GM12878 (cell line): ENCODE measurements at regions not wholly inside any gene's neighbourhood (a gene's known extent, or its start where the extent isn't known, plus 50 kb on each side); places are given as distances from the start of the nearest gene placed in this dataset.

ENCODE experiments used
- ATAC-seq: fragments of 200-7000 bp; cut with Tn5 transposase; 3 replicates; pipeline ENCODE4 v1.9.1; 2020; ENCODE audit warnings: mild to moderate bottlenecking, moderate library complexity
- BruUV-seq: library from RNA; stranded (reverse); fragments of 400-500 nt; replicated peaks from 2 replicates; lab custom pipeline; 2021; lab: Mats Ljungman, UMichigan
- CTCF ChIA-PET: fragments of 300-600 bp; sonication (Branson Sonifier 250); formaldehyde crosslinking; extraction: SDS; loops from one replicate; lab custom pipeline; 2021; ENCODE audit warnings: inconsistent platforms; lab: Yijun Ruan, JAX
- POLR2A ChIA-PET: fragments of 350-600 bp; formaldehyde crosslinking; extraction: SDS; loops from one replicate; lab custom pipeline; 2021; ENCODE audit warnings: inconsistent platforms; lab: Charles Lee
- RAD21 ChIA-PET: fragments of 300-600 bp; sonication (Branson Sonifier 250); formaldehyde crosslinking; loops from one replicate; lab custom pipeline; 2023; ENCODE audit warnings: antibody characterized with exemption; ENCODE audit not compliant: unreplicated experiment; lab: Charles Lee
- SMC1A ChIA-PET: fragments of 300-600 bp; sonication (Branson Sonifier 250); formaldehyde crosslinking; loops from one replicate; lab custom pipeline; 2023; ENCODE audit not compliant: unreplicated experiment, uncharacterized antibody; lab: Charles Lee
- DNase-seq: peaks from one replicate; pipeline ENCODE4 v3.0.0-alpha.2; 2011; ENCODE audit warnings: low read depth, low spot score
- FAIRE-seq: peaks from 3 replicates; lab custom pipeline; 2011; peaks lifted over from hg19 to GRCh38; lab: Jason Lieb, UNC
- H2AFZ ChIP-seq: 2 replicates; pipeline ENCODE4 v1.6.0; 2011; ENCODE audit warnings: low read depth, low read length, control low read depth; ENCODE audit not compliant: control insufficient read depth
- H3K27ac ChIP-seq: 2 replicates; pipeline ENCODE4 v1.5.1; 2011; ENCODE audit warnings: control low read depth; ENCODE audit not compliant: control insufficient read depth, insufficient read depth
- H3K27me3 ChIP-seq, 2 experiments: replicated peaks in 1 of 2; 2 replicates each; pipeline versions ENCODE4 v1.6.0 to v1.6.1; 2011; ENCODE audit warnings: low read length in 1 of 2; ENCODE audit not compliant: control insufficient read depth in 2 of 2, insufficient read depth in 2 of 2
- H3K36me3 ChIP-seq, 2 experiments: 2 replicates each; pipeline ENCODE4 v1.5.1; 2011; ENCODE audit warnings: low read length in 1 of 2; ENCODE audit not compliant: control insufficient read depth in 2 of 2, insufficient read depth in 2 of 2
- H3K4me1 ChIP-seq: 2 replicates; pipeline ENCODE4 v1.6.1; 2011; ENCODE audit warnings: mild to moderate bottlenecking, low read length, moderate library complexity, mixed read lengths; ENCODE audit not compliant: control insufficient read depth, insufficient read depth
- H3K4me2 ChIP-seq: 2 replicates; pipeline ENCODE4 v1.6.0; 2011; ENCODE audit warnings: control low read depth; ENCODE audit not compliant: control insufficient read depth, insufficient read depth
- H3K4me3 ChIP-seq: fragments of 200-600 bp; sonication (generic); 2 replicates; pipeline ENCODE4 v1.5.1; 2016
- H3K79me2 ChIP-seq: 2 replicates; pipeline ENCODE4 v1.6.0; 2011; ENCODE audit warnings: low read length; ENCODE audit not compliant: control insufficient read depth, insufficient read depth
- H3K9ac ChIP-seq: 2 replicates; pipeline ENCODE4 v1.8.0; 2011; ENCODE audit warnings: low read length, control low read depth, mixed read lengths; ENCODE audit not compliant: control insufficient read depth, insufficient read depth
- H3K9me3 ChIP-seq: replicated peaks from 3 replicates; pipeline ENCODE4 v1.5.1; 2011; ENCODE audit warnings: mild to moderate bottlenecking, low read length; ENCODE audit not compliant: control insufficient read depth, insufficient read depth
- H4K20me1 ChIP-seq: 2 replicates; pipeline ENCODE4 v1.6.0; 2011; ENCODE audit not compliant: control insufficient read depth, insufficient read depth
- ATF7 ChIP-seq: fragments of 450-650 bp; IDR thresholded peaks from 2 replicates; pipeline ENCODE4 v1.6.1; 2016; ENCODE audit warnings: low read depth, mild to moderate bottlenecking
- HDAC2 ChIP-seq: fragments of 200-600 bp; sonication (generic); IDR thresholded peaks from 2 replicates; pipeline ENCODE4 v1.6.1; 2017
- JUNB ChIP-seq: IDR thresholded peaks from 2 replicates; pipeline ENCODE4 v1.6.1; 2016; ENCODE audit warnings: antibody characterized with exemption, mild to moderate bottlenecking
- RBBP5 ChIP-seq: fragments of 200-600 bp; sonication (generic); conservative IDR thresholded peaks from 2 replicates; pipeline ENCODE4 v1.6.1; 2016
- SIN3A ChIP-seq: IDR thresholded peaks from 2 replicates; pipeline ENCODE4 v1.6.1; 2012; ENCODE audit warnings: low read depth, low read length, improper control_type of control experiment
- SMAD1 ChIP-seq: fragments of 450-650 bp; IDR thresholded peaks from 2 replicates; pipeline ENCODE4 v1.6.1; 2018; ENCODE audit warnings: mild to moderate bottlenecking, low read depth; ENCODE audit not compliant: partially characterized antibody
- ZNF217 ChIP-seq: fragments of 450-650 bp; IDR thresholded peaks from 2 replicates; pipeline ENCODE4 v1.6.1; 2017; ENCODE audit warnings: antibody characterized with exemption, mild to moderate bottlenecking
- WGBS: methylation state at CpG from one replicate; pipeline ENCODE4 v1.1.6; 2016; ENCODE audit warnings: low lambda C conversion rate; ENCODE audit not compliant: insufficient replicate concordance, insufficient coverage; ENCODE audit errors: missing lambda C conversion rate; 5-methylcytosine and 5-hydroxymethylcytosine counted together
- in situ Hi-C: fragments of 300-500 bp; cut with MboI; formaldehyde crosslinking; loops from 9 replicates; pipeline ENCODE4 v1.14.3; 2018; ENCODE audit warnings: mixed read lengths
- intact Hi-C: fragments of 100-400 bp; cut with micrococcal nuclease; formaldehyde crosslinking; loops from one replicate; pipeline ENCODE4 v1.14.2; 2022; ENCODE audit not compliant: unreplicated experiment

- Histone ChIP-seq H4K20me1 (no peaks in the 10 kb centered on the region), H3K36me3 (no peaks in the 10 kb centered on the region), H2AFZ (no peak overlapping the region)
- in situ Hi-C loops, result no loop called here
- ATAC-seq, result no peak
- RAD21 ChIA-PET, result no interaction called here
- POLR2A ChIA-PET, result no interaction called here
- SMC1A ChIA-PET, result interaction anchor here (0.7 kb wide), 1 partner anchor 17 kb away, joined by 3 read pairs; no protein-coding TSS in a partner anchor
- BruUV-seq, result no TSS peak
- CTCF ChIA-PET, result interaction anchor here (0.6 kb wide), 1 partner anchor 8 kb away, joined by 3 read pairs; no protein-coding TSS in a partner anchor
- no peak for FAIRE-seq
- WGBS, result 84% methylated on average over 2 of the region's 2 CpGs
- TF ChIP-seq SMAD1, result no peak
- no peak for TF ChIP-seq RBBP5
- TF ChIP-seq, all 136 proteins: peak for 0
- intact Hi-C loops, result no loop called here
- no peak overlapping the region for H3K27ac ChIP-seq
- H3K9me3 ChIP-seq, result no peaks in the 10 kb centered on the region
- H3K4me1 ChIP-seq, result peaks cover 4% of the 10 kb centered on the region
- no peak overlapping the region for H3K4me3 ChIP-seq
- no peak overlapping the region for H3K4me2 ChIP-seq
- H3K27me3 ChIP-seq, result no peaks in the 10 kb centered on the region
- DNase-seq, result no peak
- no peaks in the 10 kb centered on the region for H3K79me2 ChIP-seq
- no peak overlapping the region for H3K9ac ChIP-seq
These were observed 331.9 kb downstream of the SHQ1 start for GRCh38 chr3:72516361-72516760.

- no peak overlapping the region for H3K4me2 ChIP-seq
- H4K20me1 ChIP-seq, result no peaks in the 10 kb centered on the region
- DNase-seq (no peak), FAIRE-seq (no peak), ATAC-seq (no peak)
- ChIA-PET CTCF (interaction anchor here (0.6 kb wide), 1 partner anchor 9 kb away, joined by 3 read pairs; no protein-coding TSS in a partner anchor), SMC1A (no interaction called here), POLR2A (no interaction called here), RAD21 (no interaction called here)
- BruUV-seq, result no TSS peak
- H3K9ac ChIP-seq, result no peak overlapping the region
- no peaks in the 10 kb centered on the region for H3K79me2 ChIP-seq
- 54% methylated on average over 3 of the region's 3 CpGs for WGBS
- peaks cover 4% of the 10 kb centered on the region for H3K4me1 ChIP-seq
- in situ Hi-C loops (no loop called here), intact Hi-C loops (no loop called here)
- H3K27me3 ChIP-seq, result no peaks in the 10 kb centered on the region
- H3K36me3 ChIP-seq, result no peaks in the 10 kb centered on the region
- H3K27ac ChIP-seq, result no peak overlapping the region
- H2AFZ ChIP-seq, result no peak overlapping the region
- TF ChIP-seq SIN3A, result no peak
- no peak for TF ChIP-seq ZNF217
- TF ChIP-seq ATF7, result no peak
- no peak for TF ChIP-seq HDAC2
- TF ChIP-seq JUNB, result no peak
- H3K9me3 ChIP-seq, result no peaks in the 10 kb centered on the region
- H3K4me3 ChIP-seq, result no peak overlapping the region
These were observed 332.3 kb downstream of the SHQ1 start for GRCh38 chr3:72515941-72516340.
